Thoracic aorta (tissue), 2 donors: ENCODE measurements at regions not wholly inside any gene's neighbourhood (a gene's known extent, or its start where the extent isn't known, plus 50 kb on each side); places are given as distances from the start of the nearest gene placed in this dataset.

Experiments used
- ATAC-seq: fragments of 150-250 bp; one replicate; pipeline ENCODE4 v1.8.0; 2017; ENCODE audit warnings: low read depth; ENCODE audit not compliant: insufficient number of reproducible peaks, low FRiP score
- DNase-seq: peaks from one replicate; pipeline ENCODE4 v3.0.0-alpha.2; 2020; ENCODE audit warnings: low spot score
- H3K27ac ChIP-seq, 2 donors: fragments of 200-600 bp; sonication (generic); 1 replicate in 1 of 2; 2 replicates in 1 of 2; pipeline ENCODE4 v1.5.1; 2016; ENCODE audit warnings: mild to moderate bottlenecking in 2 of 2, moderate library complexity in 2 of 2
- H3K27me3 ChIP-seq: fragments of 200-600 bp; sonication (generic); replicated peaks from 2 replicates; pipeline ENCODE4 v1.6.0; 2016; ENCODE audit warnings: mild to moderate bottlenecking; ENCODE audit not compliant: insufficient read depth
- H3K36me3 ChIP-seq: fragments of 200-600 bp; sonication (generic); one replicate; pipeline ENCODE4 v1.5.1; 2016
- H3K4me1 ChIP-seq, 2 donors: fragments of 200-600 bp; sonication (generic); 1 replicate in 1 of 2; 2 replicates in 1 of 2; pipeline versions ENCODE4 v1.5.1 to v1.6.0; 2016; ENCODE audit warnings: low read depth in 2 of 2, mild to moderate bottlenecking in 1 of 2; ENCODE audit not compliant: control insufficient read depth in 1 of 2
- H3K4me3 ChIP-seq: fragments of 200-600 bp; sonication (generic); 2 replicates; pipeline ENCODE4 v1.5.1; 2016; ENCODE audit warnings: mild to moderate bottlenecking
- H3K9me3 ChIP-seq: fragments of 200-600 bp; sonication (generic); 2 replicates; pipeline ENCODE4 v1.5.1; 2016
- TF ChIP-seq, protein P1 (sequence below): fragments of 200-600 bp; sonication (generic); IDR thresholded peaks from one replicate; pipeline ENCODE4 v1.5.1; 2019; ENCODE audit warnings: antibody characterized with exemption

DNA sequence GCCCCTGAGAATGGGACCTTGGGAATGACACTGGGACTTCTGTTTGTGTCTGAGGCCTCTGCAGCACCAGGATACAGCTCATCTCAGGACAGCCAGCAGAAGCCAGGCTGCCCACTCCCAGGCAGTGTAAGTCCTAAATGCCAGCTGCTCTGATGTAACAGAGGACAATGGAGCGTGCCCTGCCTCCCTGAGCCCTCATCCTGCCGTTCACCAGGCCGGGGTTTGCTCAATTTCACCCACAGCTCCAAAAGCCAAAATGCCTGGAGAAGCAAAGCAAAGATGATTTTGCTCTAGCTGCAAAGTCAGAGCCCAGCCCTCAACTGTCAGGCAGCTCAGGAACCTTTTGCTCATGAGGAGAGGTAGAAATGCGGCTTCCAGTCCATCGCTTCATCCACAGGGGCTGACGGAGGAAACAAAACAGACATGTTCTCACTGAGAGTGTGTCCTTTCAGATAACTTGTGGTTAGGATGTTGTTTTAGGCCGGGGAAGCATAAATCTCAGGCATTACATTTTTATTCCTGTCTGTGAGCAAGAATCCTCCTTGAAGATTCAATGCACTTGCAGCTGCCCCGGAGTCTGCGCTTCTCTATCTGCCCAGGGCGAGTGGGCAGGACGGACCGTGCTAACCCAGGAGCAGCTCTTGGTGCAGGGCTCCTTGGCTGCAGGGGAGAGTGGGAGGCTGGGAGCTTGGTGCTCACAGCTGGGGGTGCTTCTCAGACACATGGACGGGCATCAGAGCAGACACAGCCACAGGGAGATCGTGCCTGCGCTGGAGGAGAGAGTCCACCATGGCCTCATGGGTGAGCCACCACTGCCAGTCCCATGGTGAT, 83.2 kb upstream of the CHST15 start:
- ATAC-seq = no peak
- Histone ChIP-seq H3K4me1 (peaks cover 0 to 17% of the 10 kb centered on the region in 2 donors), H3K4me3 (no peak overlapping the region), H3K27ac (no peak overlapping the region), H3K36me3 (no peaks in the 10 kb centered on the region), H3K27me3 (no peaks in the 10 kb centered on the region), H3K9me3 (no peaks in the 10 kb centered on the region)
- TF ChIP-seq, protein P1, sequence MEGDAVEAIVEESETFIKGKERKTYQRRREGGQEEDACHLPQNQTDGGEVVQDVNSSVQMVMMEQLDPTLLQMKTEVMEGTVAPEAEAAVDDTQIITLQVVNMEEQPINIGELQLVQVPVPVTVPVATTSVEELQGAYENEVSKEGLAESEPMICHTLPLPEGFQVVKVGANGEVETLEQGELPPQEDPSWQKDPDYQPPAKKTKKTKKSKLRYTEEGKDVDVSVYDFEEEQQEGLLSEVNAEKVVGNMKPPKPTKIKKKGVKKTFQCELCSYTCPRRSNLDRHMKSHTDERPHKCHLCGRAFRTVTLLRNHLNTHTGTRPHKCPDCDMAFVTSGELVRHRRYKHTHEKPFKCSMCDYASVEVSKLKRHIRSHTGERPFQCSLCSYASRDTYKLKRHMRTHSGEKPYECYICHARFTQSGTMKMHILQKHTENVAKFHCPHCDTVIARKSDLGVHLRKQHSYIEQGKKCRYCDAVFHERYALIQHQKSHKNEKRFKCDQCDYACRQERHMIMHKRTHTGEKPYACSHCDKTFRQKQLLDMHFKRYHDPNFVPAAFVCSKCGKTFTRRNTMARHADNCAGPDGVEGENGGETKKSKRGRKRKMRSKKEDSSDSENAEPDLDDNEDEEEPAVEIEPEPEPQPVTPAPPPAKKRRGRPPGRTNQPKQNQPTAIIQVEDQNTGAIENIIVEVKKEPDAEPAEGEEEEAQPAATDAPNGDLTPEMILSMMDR = no peak
- no peak for DNase-seq

DNA sequence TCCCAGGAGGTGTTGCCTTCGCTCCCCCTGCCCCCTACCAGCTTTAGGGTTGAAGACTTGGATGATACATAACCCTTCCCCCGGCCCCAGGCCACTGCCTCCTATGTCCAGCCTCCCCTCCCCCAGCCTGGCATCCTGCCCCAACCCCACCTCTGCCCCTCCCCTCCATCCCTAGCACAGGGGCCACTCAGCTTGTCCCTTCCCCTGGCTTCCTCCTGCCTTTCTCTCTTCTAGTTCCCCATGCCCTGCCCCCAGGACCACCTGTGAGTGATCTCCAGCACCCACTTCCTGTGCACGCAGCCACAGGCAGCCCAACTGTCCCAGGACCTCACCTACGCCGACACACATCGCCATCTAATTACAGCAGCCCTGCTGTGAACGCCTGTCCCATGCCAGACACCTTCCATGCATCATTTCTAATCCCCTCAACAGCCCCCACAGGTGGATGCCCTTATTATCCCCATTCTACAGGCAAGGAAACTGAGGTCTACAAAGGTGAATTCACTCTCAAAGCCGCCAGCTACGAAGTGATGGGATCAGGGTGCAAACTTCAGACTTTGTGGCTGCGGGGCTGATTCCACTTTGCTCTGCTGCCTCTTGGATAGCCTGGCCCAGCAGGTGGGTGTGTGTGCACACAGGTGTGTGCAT, 82.4 kb upstream of the CHST15 start:
- no peak overlapping the region for H3K4me3 ChIP-seq
- no peaks in the 10 kb centered on the region for H3K9me3 ChIP-seq
- H3K36me3 ChIP-seq = no peaks in the 10 kb centered on the region
- ATAC-seq (no peak), DNase-seq (no peak)
- peaks cover 0 to 9% of the 10 kb centered on the region in 2 donors for H3K4me1 ChIP-seq
- no peaks in the 10 kb centered on the region for H3K27me3 ChIP-seq
- TF ChIP-seq, protein P1 = no peak
- no peak overlapping the region for H3K27ac ChIP-seq

DNA sequence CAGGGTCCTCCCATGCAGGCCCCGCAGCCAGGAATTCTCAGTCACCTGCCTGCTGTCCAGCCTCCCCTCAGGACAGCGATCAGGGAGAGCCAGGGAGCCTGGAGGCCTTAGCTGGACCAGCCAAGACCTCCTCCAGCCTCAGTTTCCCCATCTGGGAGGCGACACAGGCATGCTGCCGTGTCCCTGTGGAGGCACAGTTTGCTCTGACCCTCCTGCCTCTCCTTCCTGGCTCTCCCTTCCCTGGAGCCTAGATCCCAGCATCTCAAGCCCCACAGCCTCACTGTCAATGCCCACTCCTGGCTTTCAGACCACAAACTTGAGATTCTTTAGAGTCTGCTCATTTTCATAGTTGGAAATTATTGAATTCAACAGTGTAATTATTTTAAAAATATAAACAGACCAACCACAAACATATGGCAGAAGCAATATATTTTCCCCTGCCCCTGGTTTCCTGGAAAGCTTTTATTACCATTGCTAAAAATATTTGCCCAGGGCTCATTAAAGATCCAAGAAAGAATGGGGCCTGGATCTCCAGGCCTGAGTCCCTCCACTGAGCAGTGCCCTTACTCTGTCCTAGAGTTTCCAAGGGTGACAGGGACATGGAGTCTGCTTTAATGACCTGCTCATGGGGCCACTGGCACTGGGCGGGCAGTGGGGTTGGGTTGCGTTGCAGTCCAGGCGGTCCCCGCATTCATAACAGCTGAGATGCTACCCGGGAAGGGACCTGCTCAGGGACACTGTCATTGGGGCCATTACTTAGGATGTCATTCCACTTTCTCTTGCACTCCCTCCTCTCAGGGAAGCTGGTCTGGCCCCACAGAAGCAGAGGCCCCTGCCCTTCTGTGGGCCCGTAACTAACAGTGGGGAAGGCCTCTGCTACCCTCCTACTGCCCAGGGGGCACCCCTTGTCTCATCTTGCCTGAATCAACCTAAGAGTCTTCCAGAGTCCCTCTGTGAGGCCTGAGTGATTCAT, 81.6 kb upstream of the CHST15 start:
- no peak overlapping the region for H3K4me3 ChIP-seq
- peaks cover 0 to 5% of the 10 kb centered on the region in 2 donors for H3K4me1 ChIP-seq
- H3K36me3 ChIP-seq = no peaks in the 10 kb centered on the region
- no peak overlapping the region for H3K27ac ChIP-seq
- no peaks in the 10 kb centered on the region for H3K9me3 ChIP-seq
- DNase-seq = no peak
- H3K27me3 ChIP-seq = no peaks in the 10 kb centered on the region
- ATAC-seq = no peak
- TF ChIP-seq, protein P1 = no peak

DNA sequence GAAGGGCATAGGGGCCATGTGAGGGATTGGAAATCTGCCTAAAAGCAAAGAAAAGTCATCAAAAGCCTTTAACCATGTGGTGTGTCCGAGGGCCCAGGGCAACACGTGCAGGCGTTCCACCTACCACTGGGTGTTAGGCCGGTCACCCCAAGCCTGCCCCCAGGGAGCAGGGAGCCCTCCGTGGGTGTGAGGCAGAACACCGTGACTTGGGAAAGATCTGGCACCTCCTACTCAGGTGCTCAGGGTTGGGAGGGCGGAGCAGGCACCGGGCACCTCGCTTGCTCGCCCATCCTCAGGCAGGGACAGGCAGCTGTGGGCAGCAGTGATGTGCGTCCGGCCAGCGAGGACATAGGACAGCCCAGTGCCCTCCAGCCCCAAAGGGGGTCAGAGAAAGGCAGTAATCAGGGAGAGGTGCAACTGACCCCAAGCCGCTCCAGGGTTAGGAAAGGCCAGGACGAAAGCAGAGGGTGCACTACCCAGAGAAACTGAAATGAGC, 80.7 kb upstream of the CHST15 start:
- peaks cover 0 to 5% of the 10 kb centered on the region in 2 donors for H3K4me1 ChIP-seq
- no peak overlapping the region for H3K4me3 ChIP-seq
- ATAC-seq (no peak), DNase-seq (no peak)
- H3K27ac ChIP-seq = no peak overlapping the region
- H3K27me3 ChIP-seq = no peaks in the 10 kb centered on the region
- H3K9me3 ChIP-seq = no peaks in the 10 kb centered on the region
- H3K36me3 ChIP-seq = no peaks in the 10 kb centered on the region
- TF ChIP-seq, protein P1 = no peak
